ENCODE measurements at regions not wholly inside any gene's neighbourhood (a gene's known extent, or its start where the extent isn't known, plus 50 kb on each side); places are given as distances from the start of the nearest gene placed in this dataset.

DNA sequence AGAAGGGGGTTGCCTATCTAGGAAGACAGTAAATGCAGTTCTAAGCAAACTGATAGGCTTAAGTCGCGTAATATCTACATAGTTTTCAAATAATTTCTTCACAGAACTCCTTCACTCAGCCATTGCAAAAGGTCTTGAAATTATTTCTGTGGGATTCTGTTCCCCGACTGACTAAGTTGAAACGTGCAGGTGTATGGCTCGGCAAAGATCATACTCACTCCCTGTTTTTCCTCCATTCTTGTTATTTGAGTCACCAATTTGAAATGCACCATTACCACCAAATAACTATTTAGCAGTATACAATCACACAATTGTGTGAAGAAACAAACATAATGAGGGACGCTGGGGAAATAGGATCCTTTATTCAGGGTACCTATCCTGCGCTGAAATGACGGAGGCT is 771.1 kb downstream of the GATA3 start:
- Histone ChIP-seq H4K20me1 (ENCODE audit: insufficient read depth, low read length) (no peaks in the 10 kb centered on the region), H3K27ac (ENCODE audit: low read depth, low read length, poor library complexity, severe bottlenecking) (no peak overlapping the region), H3F3A (ENCODE audit: insufficient read depth, low read length) (no peaks in the 10 kb centered on the region), H3K4me2 (ENCODE audit: low read length) (no peak overlapping the region), H3K27me3 (ENCODE audit: insufficient read depth, low read length) (no peaks in the 10 kb centered on the region), H3K4me1 (ENCODE audit: insufficient read depth, low read length, severe bottlenecking) (no peaks in the 10 kb centered on the region), H2AFZ (ENCODE audit: low read length) (no peak overlapping the region), H3K79me2 (ENCODE audit: insufficient read depth, low read length) (no peaks in the 10 kb centered on the region), H3K9me2 (ENCODE audit: low read depth, low read length) (no peaks in the 10 kb centered on the region), H3K9ac (ENCODE audit: low read length) (no peak overlapping the region), H3K9me3 (ENCODE audit: low read length) (no peaks in the 10 kb centered on the region), H3K4me3 (ENCODE audit: low read depth, low read length, poor library complexity, severe bottlenecking) (no peak overlapping the region), H3K36me3 (ENCODE audit: insufficient read depth, low read length) (no peaks in the 10 kb centered on the region)
- TF ChIP-seq EZH2 (IDR thresholded peaks at IDR 0.05; ENCODE audit: borderline replicate concordance, low read length) = no peak
- TF ChIP-seq, protein P1, sequence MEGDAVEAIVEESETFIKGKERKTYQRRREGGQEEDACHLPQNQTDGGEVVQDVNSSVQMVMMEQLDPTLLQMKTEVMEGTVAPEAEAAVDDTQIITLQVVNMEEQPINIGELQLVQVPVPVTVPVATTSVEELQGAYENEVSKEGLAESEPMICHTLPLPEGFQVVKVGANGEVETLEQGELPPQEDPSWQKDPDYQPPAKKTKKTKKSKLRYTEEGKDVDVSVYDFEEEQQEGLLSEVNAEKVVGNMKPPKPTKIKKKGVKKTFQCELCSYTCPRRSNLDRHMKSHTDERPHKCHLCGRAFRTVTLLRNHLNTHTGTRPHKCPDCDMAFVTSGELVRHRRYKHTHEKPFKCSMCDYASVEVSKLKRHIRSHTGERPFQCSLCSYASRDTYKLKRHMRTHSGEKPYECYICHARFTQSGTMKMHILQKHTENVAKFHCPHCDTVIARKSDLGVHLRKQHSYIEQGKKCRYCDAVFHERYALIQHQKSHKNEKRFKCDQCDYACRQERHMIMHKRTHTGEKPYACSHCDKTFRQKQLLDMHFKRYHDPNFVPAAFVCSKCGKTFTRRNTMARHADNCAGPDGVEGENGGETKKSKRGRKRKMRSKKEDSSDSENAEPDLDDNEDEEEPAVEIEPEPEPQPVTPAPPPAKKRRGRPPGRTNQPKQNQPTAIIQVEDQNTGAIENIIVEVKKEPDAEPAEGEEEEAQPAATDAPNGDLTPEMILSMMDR (IDR thresholded peaks at IDR 0.05; ENCODE audit: low read length) = no peak

DNA sequence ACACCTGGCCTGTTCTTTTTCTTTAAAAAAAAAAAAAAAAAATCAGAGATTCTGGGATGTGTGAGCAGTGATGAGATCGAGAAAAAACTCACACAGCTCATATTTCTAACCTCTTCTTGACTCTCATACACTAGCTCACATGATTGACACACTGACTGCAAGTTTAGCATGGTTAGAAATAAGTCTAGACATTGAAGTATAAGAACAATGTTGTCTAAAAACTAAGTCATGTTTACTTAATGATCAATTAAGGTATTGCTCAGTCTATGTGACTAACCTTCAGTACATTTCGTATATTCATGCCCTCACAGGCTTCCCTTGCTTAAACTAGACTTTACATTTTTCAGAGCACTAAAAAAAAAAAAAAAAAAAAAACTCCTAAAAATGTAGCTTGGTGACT is 775.1 kb downstream of the GATA3 start:
- no peaks in the 10 kb centered on the region for H3K79me2 ChIP-seq (ENCODE audit: insufficient read depth, low read length)
- TF ChIP-seq, protein P1 (IDR thresholded peaks at IDR 0.05; ENCODE audit: low read length) = no peak
- TF ChIP-seq EZH2 (IDR thresholded peaks at IDR 0.05; ENCODE audit: borderline replicate concordance, low read length) = no peak
- H3K9me2 ChIP-seq (ENCODE audit: low read depth, low read length) = no peaks in the 10 kb centered on the region
- H3F3A ChIP-seq (ENCODE audit: insufficient read depth, low read length) = no peaks in the 10 kb centered on the region
- H3K27ac ChIP-seq (ENCODE audit: low read depth, low read length, poor library complexity, severe bottlenecking) = no peak overlapping the region
- no peaks in the 10 kb centered on the region for H3K27me3 ChIP-seq (ENCODE audit: insufficient read depth, low read length)
- no peak overlapping the region for H3K4me3 ChIP-seq (ENCODE audit: low read depth, low read length, poor library complexity, severe bottlenecking)
- H3K4me1 ChIP-seq (ENCODE audit: insufficient read depth, low read length, severe bottlenecking) = no peaks in the 10 kb centered on the region
- H3K4me2 ChIP-seq (ENCODE audit: low read length) = no peak overlapping the region
- H4K20me1 ChIP-seq (ENCODE audit: insufficient read depth, low read length) = no peaks in the 10 kb centered on the region
- no peak overlapping the region for H3K9ac ChIP-seq (ENCODE audit: low read length)
- H3K36me3 ChIP-seq (ENCODE audit: insufficient read depth, low read length) = no peaks in the 10 kb centered on the region
- H2AFZ ChIP-seq (ENCODE audit: low read length) = no peak overlapping the region
- H3K9me3 ChIP-seq (ENCODE audit: low read length) = no peaks in the 10 kb centered on the region

DNA sequence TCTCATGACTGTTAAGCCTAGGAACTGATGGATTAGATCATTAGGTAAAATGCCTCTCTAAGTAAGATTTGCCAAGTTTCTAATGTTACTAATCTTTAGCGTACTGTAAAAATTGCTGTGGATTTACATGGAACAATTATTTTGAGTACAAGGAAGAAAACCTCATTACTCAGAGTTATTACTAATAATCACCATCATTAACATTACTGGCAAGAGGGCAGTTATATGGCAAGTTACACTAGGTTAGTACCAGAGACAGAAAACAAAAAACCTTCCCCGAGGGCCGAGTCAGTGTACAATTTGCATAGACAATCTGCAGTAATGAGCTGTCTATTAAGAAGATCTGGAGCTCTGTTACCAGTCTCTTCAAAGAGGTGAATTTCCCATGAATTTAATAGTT is 775.6 kb downstream of the GATA3 start:
- H3K27me3 ChIP-seq (ENCODE audit: insufficient read depth, low read length) = no peaks in the 10 kb centered on the region
- no peaks in the 10 kb centered on the region for H4K20me1 ChIP-seq (ENCODE audit: insufficient read depth, low read length)
- H2AFZ ChIP-seq (ENCODE audit: low read length) = no peak overlapping the region
- no peaks in the 10 kb centered on the region for H3K9me2 ChIP-seq (ENCODE audit: low read depth, low read length)
- no peak overlapping the region for H3K4me2 ChIP-seq (ENCODE audit: low read length)
- no peaks in the 10 kb centered on the region for H3K4me1 ChIP-seq (ENCODE audit: insufficient read depth, low read length, severe bottlenecking)
- no peaks in the 10 kb centered on the region for H3K9me3 ChIP-seq (ENCODE audit: low read length)
- no peak overlapping the region for H3K4me3 ChIP-seq (ENCODE audit: low read depth, low read length, poor library complexity, severe bottlenecking)
- no peak overlapping the region for H3K9ac ChIP-seq (ENCODE audit: low read length)
- no peak overlapping the region for H3K27ac ChIP-seq (ENCODE audit: low read depth, low read length, poor library complexity, severe bottlenecking)
- no peaks in the 10 kb centered on the region for H3K79me2 ChIP-seq (ENCODE audit: insufficient read depth, low read length)
- no peaks in the 10 kb centered on the region for H3K36me3 ChIP-seq (ENCODE audit: insufficient read depth, low read length)
- TF ChIP-seq, protein P1 (IDR thresholded peaks at IDR 0.05; ENCODE audit: low read length) = no peak
- no peak for TF ChIP-seq EZH2 (IDR thresholded peaks at IDR 0.05; ENCODE audit: borderline replicate concordance, low read length)
- H3F3A ChIP-seq (ENCODE audit: insufficient read depth, low read length) = no peaks in the 10 kb centered on the region
